K562 (cell line): ENCODE measurements at regions not wholly inside any gene's neighbourhood (a gene's known extent, or its start where the extent isn't known, plus 50 kb on each side); places are given as distances from the start of the nearest gene placed in this dataset.
A peak's percentile ranks its signal among the peaks of the same experiment; 100 is the strongest.

ENCODE experiments used
- ATAC-seq: fragments of 200-7000 bp; cut with Tn5 transposase; 3 replicates; pipeline ENCODE4 v1.9.1; 2020; ENCODE audit warnings: moderate library complexity
- BruUV-seq: library from RNA; stranded (reverse); fragments of 400-500 nt; replicated peaks from 2 replicates; lab custom pipeline; 2021; lab: Mats Ljungman, UMichigan
- CTCF ChIA-PET: fragments of 300-600 bp; formaldehyde crosslinking; extraction: SDS; loops from one replicate; lab custom pipeline; 2021; ENCODE audit warnings: low intra/inter-chr PET ratio; lab: Yijun Ruan, JAX
- POLR2A ChIA-PET: fragments of 300-600, 350-650 bp; sonication (Branson Sonifier 250); formaldehyde crosslinking; extraction: SDS; loops from one replicate; lab custom pipeline; 2021; ENCODE audit warnings: antibody characterized with exemption, inconsistent platforms; lab: Yijun Ruan, JAX
- DNase-seq, 4 experiments: peaks; one replicate each; pipeline versions ENCODE4 v3.0.0 to v3.0.0-alpha.2; 2011 to 2018; ENCODE audit warnings: low spot score in 3 of 4, mixed read lengths in 3 of 4; ENCODE audit errors: extremely low read depth in 1 of 4
- FAIRE-seq: peaks from 2 replicates; lab custom pipeline; 2011; peaks lifted over from hg19 to GRCh38; lab: Jason Lieb, UNC
- H2AFZ ChIP-seq: 2 replicates; pipeline ENCODE4 v1.6.0; 2011; ENCODE audit warnings: low read depth, low read length, control low read depth, inconsistent platforms
- H3K27ac ChIP-seq: fragments of 200-600 bp; 3 replicates; pipeline ENCODE4 v1.8.0; 2011; ENCODE audit warnings: low read depth, mild to moderate bottlenecking, control low read depth, inconsistent platforms, low read length, moderate library complexity, mixed read lengths; ENCODE audit errors: extremely low read depth
- H3K27me3 ChIP-seq, 2 experiments: fragments of 300-600 bp in 1 of 2; 2 replicates in 1 of 2; 3 replicates in 1 of 2; pipeline versions ENCODE4 v1.6.0 to v1.8.0; 2011; ENCODE audit warnings: inconsistent platforms in 2 of 2, low read length in 2 of 2, mild to moderate bottlenecking in 1 of 2, mixed read lengths in 1 of 2, moderate library complexity in 1 of 2; ENCODE audit not compliant: control insufficient read depth in 2 of 2, insufficient read depth in 2 of 2
- H3K36me3 ChIP-seq: fragments of 300-600 bp; 3 replicates; pipeline ENCODE4 v1.8.0; 2011; ENCODE audit warnings: mild to moderate bottlenecking, low read length, inconsistent platforms; ENCODE audit not compliant: control insufficient read depth, insufficient read depth
- H3K4me1 ChIP-seq, 2 experiments: fragments of 200-600 bp in 1 of 2; replicated peaks in 1 of 2; 2 replicates in 1 of 2; 3 replicates in 1 of 2; pipeline versions ENCODE4 v1.5.1 to v1.8.0; 2011; ENCODE audit warnings: inconsistent platforms in 2 of 2, low read length in 2 of 2, mild to moderate bottlenecking in 1 of 2, mixed read lengths in 1 of 2, moderate library complexity in 1 of 2; ENCODE audit not compliant: control insufficient read depth in 2 of 2, insufficient read depth in 2 of 2
- H3K4me2 ChIP-seq: 2 replicates; pipeline ENCODE4 v1.6.1; 2011; ENCODE audit warnings: low read length, control low read depth, inconsistent platforms, mixed read lengths; ENCODE audit not compliant: insufficient read depth
- H3K4me3 ChIP-seq: fragments of 200-600 bp; sonication (generic), shearing (Covaris generic); 2 replicates; pipeline ENCODE4 v1.5.1; 2016; ENCODE audit warnings: control low read depth, inconsistent platforms
- H3K79me2 ChIP-seq: fragments of 200-600 bp; 3 replicates; pipeline ENCODE4 v1.8.0; 2011; ENCODE audit warnings: low read length, inconsistent platforms; ENCODE audit not compliant: control insufficient read depth, insufficient read depth
- H3K9ac ChIP-seq, 2 experiments: 2 replicates each; pipeline versions ENCODE4 v1.6.0 to v1.6.1; 2011; ENCODE audit warnings: low read depth in 2 of 2, low read length in 2 of 2, control low read depth in 1 of 2, inconsistent platforms in 1 of 2, mild to moderate bottlenecking in 1 of 2, mixed read lengths in 1 of 2; ENCODE audit not compliant: insufficient read depth in 1 of 2
- H3K9me1 ChIP-seq: one replicate; pipeline ENCODE4 v1.6.0; 2011; ENCODE audit warnings: inconsistent platforms, mild to moderate bottlenecking, low read length, moderate library complexity; ENCODE audit not compliant: control insufficient read depth, insufficient read depth
- H3K9me3 ChIP-seq: replicated peaks from 2 replicates; pipeline ENCODE4 v1.5.1; 2011; ENCODE audit warnings: low read depth, low read length, inconsistent platforms; ENCODE audit not compliant: control insufficient read depth, insufficient read depth
- H4K20me1 ChIP-seq: replicated peaks from 2 replicates; pipeline ENCODE4 v1.6.1; 2011; ENCODE audit warnings: low read length, inconsistent platforms, mixed read lengths; ENCODE audit not compliant: control insufficient read depth, insufficient read depth
- CEBPG ChIP-seq, 3 experiments: fragments of 200-800 bp in 1 of 3; sonication (Bioruptor generic) in 1 of 3; sonication (generic) in 1 of 3; formaldehyde crosslinking in 1 of 3; IDR thresholded peaks in 2 of 3; conservative IDR thresholded peaks in 1 of 3; 2 replicates each; pipeline versions ENCODE4 v1.6.1 to v1.8.0; 2016 to 2022; ENCODE audit warnings: missing compliant biosample characterization in 2 of 3, missing genetic modification characterization in 2 of 3, mild to moderate bottlenecking in 1 of 3, missing genetic modification reagents in 1 of 3
- KAT8 ChIP-seq: fragments of 450-650 bp; IDR thresholded peaks from 2 replicates; pipeline ENCODE4 v1.6.1; 2016; ENCODE audit warnings: low read depth, mild to moderate bottlenecking
- NCOA4 ChIP-seq: fragments of 450-650 bp; IDR thresholded peaks from 2 replicates; pipeline ENCODE4 v1.6.1; 2018; ENCODE audit warnings: mild to moderate bottlenecking; ENCODE audit not compliant: partially characterized antibody
- in situ Hi-C: fragments of 300-500 bp; cut with MboI; formaldehyde crosslinking; loops from 4 replicates; pipeline ENCODE4 v1.15.0; 2018; ENCODE audit warnings: inconsistent platforms, mixed read lengths
- intact Hi-C: fragments of 100-400 bp; cut with micrococcal nuclease; formaldehyde crosslinking; loops from 2 replicates; pipeline ENCODE4 v1.14.2; 2022
- TF ChIP-seq, protein P1 (sequence below): sonication (generic); formaldehyde crosslinking; IDR thresholded peaks from 2 replicates; pipeline ENCODE4 v1.5.0; 2020; ENCODE audit warnings: missing genetic modification reagents
- TF ChIP-seq, protein P2 (sequence below): fragments of 450-650 bp; IDR thresholded peaks from 2 replicates; pipeline ENCODE4 v1.6.1; 2017; ENCODE audit warnings: mild to moderate bottlenecking, moderate library complexity

DNA sequence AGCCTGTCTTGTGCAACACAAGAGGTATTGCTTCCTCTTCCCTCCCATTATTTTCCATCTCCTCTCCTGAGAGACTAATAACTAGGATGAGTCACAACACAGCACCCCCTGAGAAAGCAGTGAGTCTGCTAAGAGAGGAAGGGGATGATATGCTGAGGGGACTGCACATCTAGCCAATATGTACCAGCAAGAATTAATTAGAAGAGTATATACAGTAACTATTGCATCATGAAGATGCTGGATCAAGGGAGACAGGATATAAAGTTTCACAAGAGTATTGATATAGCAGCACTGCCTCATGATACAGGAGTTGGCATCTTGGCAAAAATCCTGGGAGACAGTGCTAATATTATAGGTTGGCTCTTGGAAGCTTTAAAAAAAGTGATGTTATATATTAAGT is 289.9 kb upstream of the RBMS1 start:
- H3K9ac ChIP-seq = no peak overlapping the region
- ATAC-seq = no peak
- H3K27me3 ChIP-seq = no peaks in the 10 kb centered on the region
- no peak for TF ChIP-seq KAT8
- TF ChIP-seq, protein P1, sequence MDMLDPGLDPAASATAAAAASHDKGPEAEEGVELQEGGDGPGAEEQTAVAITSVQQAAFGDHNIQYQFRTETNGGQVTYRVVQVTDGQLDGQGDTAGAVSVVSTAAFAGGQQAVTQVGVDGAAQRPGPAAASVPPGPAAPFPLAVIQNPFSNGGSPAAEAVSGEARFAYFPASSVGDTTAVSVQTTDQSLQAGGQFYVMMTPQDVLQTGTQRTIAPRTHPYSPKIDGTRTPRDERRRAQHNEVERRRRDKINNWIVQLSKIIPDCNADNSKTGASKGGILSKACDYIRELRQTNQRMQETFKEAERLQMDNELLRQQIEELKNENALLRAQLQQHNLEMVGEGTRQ = no peak
- no peak for TF ChIP-seq CEBPG (CRISPR knock-in tag; IDR thresholded peaks at IDR 0.05)
- TF ChIP-seq CEBPG (tag; conservative IDR thresholded peaks at IDR 0.05 in 1 of 2, IDR thresholded peaks at IDR 0.05 in 1 of 2) = 0 out of 4 replicates have a peak, but pooled peaks of 1 of the 2 experiments have one; percentile 29
- TF ChIP-seq NCOA4 = no peak
- TF ChIP-seq, protein P2, sequence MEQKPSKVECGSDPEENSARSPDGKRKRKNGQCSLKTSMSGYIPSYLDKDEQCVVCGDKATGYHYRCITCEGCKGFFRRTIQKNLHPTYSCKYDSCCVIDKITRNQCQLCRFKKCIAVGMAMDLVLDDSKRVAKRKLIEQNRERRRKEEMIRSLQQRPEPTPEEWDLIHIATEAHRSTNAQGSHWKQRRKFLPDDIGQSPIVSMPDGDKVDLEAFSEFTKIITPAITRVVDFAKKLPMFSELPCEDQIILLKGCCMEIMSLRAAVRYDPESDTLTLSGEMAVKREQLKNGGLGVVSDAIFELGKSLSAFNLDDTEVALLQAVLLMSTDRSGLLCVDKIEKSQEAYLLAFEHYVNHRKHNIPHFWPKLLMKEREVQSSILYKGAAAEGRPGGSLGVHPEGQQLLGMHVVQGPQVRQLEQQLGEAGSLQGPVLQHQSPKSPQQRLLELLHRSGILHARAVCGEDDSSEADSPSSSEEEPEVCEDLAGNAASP = no peak
- H3K4me2 ChIP-seq = no peak overlapping the region
- no peak overlapping the region for H2AFZ ChIP-seq
- H4K20me1 ChIP-seq = no peaks in the 10 kb centered on the region
- H3K9me1 ChIP-seq = no peaks in the 10 kb centered on the region
- no peaks in the 10 kb centered on the region for H3K4me1 ChIP-seq
- no TSS peak for BruUV-seq
- POLR2A ChIA-PET = interaction anchor here (0.5 kb wide), 1 partner anchor 479 kb away, joined by 3 read pairs; no protein-coding TSS in a partner anchor
- H3K9me3 ChIP-seq = no peaks in the 10 kb centered on the region
- H3K27ac ChIP-seq = no peak overlapping the region
- CTCF ChIA-PET = no interaction called here
- in situ Hi-C loops (no loop called here), intact Hi-C loops (no loop called here)
- no peak overlapping the region for H3K4me3 ChIP-seq
- H3K79me2 ChIP-seq = no peaks in the 10 kb centered on the region
- no peak for FAIRE-seq
- H3K36me3 ChIP-seq = no peaks in the 10 kb centered on the region
- no peak for DNase-seq
